PC-9 (cell line): ENCODE measurements at regions not wholly inside any gene's neighbourhood (a gene's known extent, or its start where the extent isn't known, plus 50 kb on each side); places are given as distances from the start of the nearest gene placed in this dataset.

Experiments used
- BruUV-seq: library from RNA; stranded (reverse); fragments of 400-500 nt; replicated peaks from 2 replicates; lab custom pipeline; 2021; lab: Mats Ljungman, UMichigan
- CTCF ChIA-PET: fragments of 300-600 bp; sonication (Branson Sonifier 250); formaldehyde crosslinking; loops from one replicate; lab custom pipeline; 2022; ENCODE audit warnings: antibody characterized with exemption; lab: Charles Lee
- POLR2A ChIA-PET: fragments of 300-600 bp; sonication (Branson Sonifier 250); formaldehyde crosslinking; loops from one replicate; lab custom pipeline; 2022; ENCODE audit warnings: antibody characterized with exemption; ENCODE audit not compliant: unreplicated experiment; lab: Charles Lee
- DNase-seq, 2 experiments: peaks; one replicate each; pipeline versions ENCODE4 v3.0.0 to v3.0.0-alpha.2; 2015 to 2022; ENCODE audit warnings: mixed read lengths in 1 of 2
- H2AFZ ChIP-seq: fragments of 200-600 bp; sonication (generic); 2 replicates; pipeline ENCODE4 v1.8.1; 2017; ENCODE audit warnings: antibody characterized with exemption
- H3F3A ChIP-seq: fragments of 200-600 bp; sonication (generic); 2 replicates; pipeline ENCODE4 v1.8.1; 2017; ENCODE audit warnings: antibody characterized with exemption, mild to moderate bottlenecking, low read depth; ENCODE audit not compliant: insufficient read depth
- H3K27ac ChIP-seq: fragments of 200-600 bp; sonication (generic); 2 replicates; pipeline ENCODE4 v1.6.1; 2016; ENCODE audit warnings: mixed run types
- H3K27me3 ChIP-seq: fragments of 200-600 bp; sonication (generic); 2 replicates; pipeline ENCODE4 v1.6.1; 2016; ENCODE audit warnings: low read depth, mixed run types; ENCODE audit not compliant: insufficient read depth
- H3K36me3 ChIP-seq: fragments of 200-600 bp; sonication (generic); 2 replicates; pipeline ENCODE4 v1.6.1; 2016; ENCODE audit warnings: low read depth, mixed run types
- H3K4me1 ChIP-seq: fragments of 200-600 bp; sonication (generic); replicated peaks from 2 replicates; pipeline ENCODE4 v1.6.1; 2016; ENCODE audit warnings: mixed run types; ENCODE audit not compliant: insufficient read depth
- H3K4me2 ChIP-seq: fragments of 200-600 bp; sonication (generic); 2 replicates; pipeline ENCODE4 v1.6.1; 2017; ENCODE audit warnings: mixed run types
- H3K4me3 ChIP-seq: fragments of 200-600 bp; sonication (generic); 2 replicates; pipeline ENCODE4 v1.6.1; 2016; ENCODE audit warnings: mixed run types
- H3K79me2 ChIP-seq: fragments of 200-600 bp; sonication (generic); 2 replicates; pipeline ENCODE4 v1.6.1; 2017; ENCODE audit warnings: low read depth, mixed run types
- H3K9me2 ChIP-seq: fragments of 200-600 bp; sonication (generic); 2 replicates; pipeline ENCODE4 v1.8.1; 2017; ENCODE audit warnings: mild to moderate bottlenecking; ENCODE audit not compliant: insufficient read depth
- H3K9me3 ChIP-seq: fragments of 200-600 bp; sonication (generic); 2 replicates; pipeline ENCODE4 v1.8.1; 2016; ENCODE audit warnings: low read depth; ENCODE audit not compliant: insufficient read depth
- H4K20me1 ChIP-seq: fragments of 200-600 bp; sonication (generic); 2 replicates; pipeline ENCODE4 v1.8.1; 2017; ENCODE audit not compliant: insufficient read depth
- CTCF ChIP-seq: fragments of 200-600 bp; sonication (generic); conservative IDR thresholded peaks from 2 replicates; pipeline ENCODE4 v1.6.1; 2017; ENCODE audit warnings: mixed run types, antibody characterized with exemption, mild to moderate bottlenecking, moderate library complexity
- EZH2 ChIP-seq: fragments of 200-600 bp; sonication (generic); IDR thresholded peaks from 2 replicates; pipeline ENCODE4 v1.8.0; 2017; ENCODE audit warnings: antibody characterized with exemption, low read depth
- intact Hi-C: fragments of 100-400 bp; cut with micrococcal nuclease; formaldehyde crosslinking; loops from one replicate; pipeline ENCODE4 v1.10.0; 2022; ENCODE audit not compliant: unreplicated experiment

GRCh38 chr2:10226038-10226724, 76.5 kb upstream of the HPCAL1 start:
- CTCF ChIA-PET = no interaction called here
- Histone ChIP-seq H3K36me3 (no peaks in the 10 kb centered on the region), H3K79me2 (no peaks in the 10 kb centered on the region), H3K4me3 (no peak overlapping the region), H3F3A (no peaks in the 10 kb centered on the region), H4K20me1 (no peaks in the 10 kb centered on the region), H3K9me2 (no peaks in the 10 kb centered on the region), H3K27me3 (no peaks in the 10 kb centered on the region), H2AFZ (no peak overlapping the region), H3K27ac (no peak overlapping the region), H3K4me2 (no peak overlapping the region), H3K4me1 (peaks cover 7% of the 10 kb centered on the region; the same call in 1 of the 2 replicates), H3K9me3 (no peaks in the 10 kb centered on the region)
- POLR2A ChIA-PET = no interaction called here
- intact Hi-C loops = no loop called here
- BruUV-seq = no TSS peak
- DNase-seq = no peak
- TF ChIP-seq CTCF (no peak), EZH2 (no peak)

GRCh38 chr2:10228611-10229365, 73.9 kb upstream of the HPCAL1 start:
- Histone ChIP-seq H3K27ac (no peak overlapping the region), H4K20me1 (no peaks in the 10 kb centered on the region), H3F3A (no peaks in the 10 kb centered on the region), H3K27me3 (no peaks in the 10 kb centered on the region), H3K9me3 (no peaks in the 10 kb centered on the region), H3K36me3 (no peaks in the 10 kb centered on the region), H3K9me2 (no peaks in the 10 kb centered on the region), H3K79me2 (no peaks in the 10 kb centered on the region), H2AFZ (no peak overlapping the region), H3K4me3 (no peak overlapping the region), H3K4me1 (no peaks in the 10 kb centered on the region), H3K4me2 (no peak overlapping the region)
- no peak for DNase-seq
- TF ChIP-seq EZH2 (no peak), CTCF (no peak)
- BruUV-seq = no TSS peak
- CTCF ChIA-PET = interaction anchor here (0.5 to 2.6 kb wide), 3 partner anchors 162 to 1940 kb away, joined by 3 to 7 read pairs (median 3); no protein-coding TSS in a partner anchor
- POLR2A ChIA-PET = interaction anchor here (0.6 kb wide), 1 partner anchor 103 kb away, joined by 3 read pairs; no protein-coding TSS in a partner anchor
- intact Hi-C loops = no loop called here

- Histone ChIP-seq H3K27me3 (no peaks in the 10 kb centered on the region), H3K4me1 (no peaks in the 10 kb centered on the region), H3K4me3 (no peak overlapping the region), H3F3A (no peaks in the 10 kb centered on the region), H3K4me2 (no peak overlapping the region), H3K27ac (no peak overlapping the region), H2AFZ (no peak overlapping the region), H3K79me2 (no peaks in the 10 kb centered on the region), H3K36me3 (no peaks in the 10 kb centered on the region), H4K20me1 (no peaks in the 10 kb centered on the region), H3K9me3 (no peaks in the 10 kb centered on the region), H3K9me2 (no peaks in the 10 kb centered on the region)
- intact Hi-C loops = no loop called here
- no TSS peak for BruUV-seq
- ChIA-PET CTCF (no interaction called here), POLR2A (interaction anchor here (0.6 kb wide), 1 partner anchor 104 kb away, joined by 3 read pairs; no protein-coding TSS in a partner anchor)
- TF ChIP-seq EZH2 (no peak), CTCF (no peak)
- DNase-seq = no peak
Measured at GRCh38 chr2:10229462-10230099, 73.1 kb upstream of the HPCAL1 start.
